H1 (cell line): ENCODE measurements at regions not wholly inside any gene's neighbourhood (a gene's known extent, or its start where the extent isn't known, plus 50 kb on each side); places are given as distances from the start of the nearest gene placed in this dataset.

Source experiments
- CHD2 ChIP-seq: IDR thresholded peaks from 2 replicates; pipeline ENCODE4 v1.6.1; 2012; ENCODE audit warnings: low read length, improper control_type of control experiment
- EZH2 ChIP-seq: fragments of 200-600 bp; sonication (generic); IDR thresholded peaks from 2 replicates; pipeline ENCODE4 v1.7.1; 2012; ENCODE audit warnings: low read depth, mild to moderate bottlenecking, moderate library complexity, low read length, inconsistent platforms; ENCODE audit not compliant: severe bottlenecking
- FOSL1 ChIP-seq: IDR thresholded peaks from 2 replicates; pipeline ENCODE4 v1.6.1; 2011; ENCODE audit warnings: mild to moderate bottlenecking, low read depth, low read length, moderate library complexity; ENCODE audit not compliant: insufficient read depth
- POLR2A ChIP-seq, 2 experiments: IDR thresholded peaks; 1 replicate in 1 of 2; 2 replicates in 1 of 2; pipeline ENCODE4 v1.6.1; 2011; ENCODE audit warnings: low read depth in 2 of 2, low read length in 2 of 2, mild to moderate bottlenecking in 2 of 2; ENCODE audit errors: control extremely low read depth in 1 of 2
- TBP ChIP-seq: IDR thresholded peaks from 2 replicates; pipeline ENCODE4 v1.6.1; 2011; ENCODE audit warnings: low read depth, low read length, improper control_type of control experiment
- TF ChIP-seq, protein P1 (sequence below), 3 experiments: IDR thresholded peaks; 1 replicate in 2 of 3; 2 replicates in 1 of 3; pipeline versions ENCODE4 v1.5.1 to v1.6.1; 2011; ENCODE audit warnings: low read length in 3 of 3, mild to moderate bottlenecking in 3 of 3, inconsistent platforms in 2 of 3, low read depth in 1 of 3, moderate library complexity in 1 of 3; ENCODE audit not compliant: insufficient read depth in 1 of 3; ENCODE audit errors: control extremely low read depth in 1 of 3

DNA sequence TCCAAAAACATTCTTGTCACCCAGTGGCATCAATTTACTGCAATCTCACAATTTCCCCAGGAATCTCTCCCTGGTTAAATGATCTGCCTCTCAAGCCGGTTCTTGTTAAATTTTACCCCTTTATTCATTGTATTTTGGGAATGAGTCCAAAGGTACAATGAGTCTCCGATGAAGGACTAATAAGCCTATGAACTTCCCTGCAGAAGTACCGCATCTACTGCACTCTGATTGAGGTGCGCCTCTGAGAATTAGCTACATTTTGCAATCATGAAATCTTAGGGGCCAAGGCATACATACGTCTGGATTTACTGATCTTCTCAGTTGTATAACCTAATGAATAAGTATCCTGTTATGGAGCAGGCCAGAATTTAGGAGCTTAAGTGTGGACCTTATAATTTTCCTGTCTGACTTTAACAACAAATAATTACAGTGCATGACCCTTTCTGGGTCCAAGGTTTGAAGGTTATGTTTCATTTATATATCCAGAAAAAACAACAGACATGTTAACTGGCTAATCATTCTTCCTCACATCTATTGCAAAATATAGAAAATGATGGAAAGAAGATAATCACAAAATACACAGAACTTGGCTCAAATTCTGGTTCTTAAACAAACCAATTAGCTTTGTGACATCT is 261.8 kb upstream of the NRXN1 start:
- TF ChIP-seq POLR2A (IDR thresholded peaks at IDR 0.05; ENCODE audit: control extremely low read depth in 1 of 2, low read depth in 2 of 2, low read length in 2 of 2) (no peak), CHD2 (no peak), FOSL1 (no peak), TBP (no peak), EZH2 (no peak)
- TF ChIP-seq, protein P1, sequence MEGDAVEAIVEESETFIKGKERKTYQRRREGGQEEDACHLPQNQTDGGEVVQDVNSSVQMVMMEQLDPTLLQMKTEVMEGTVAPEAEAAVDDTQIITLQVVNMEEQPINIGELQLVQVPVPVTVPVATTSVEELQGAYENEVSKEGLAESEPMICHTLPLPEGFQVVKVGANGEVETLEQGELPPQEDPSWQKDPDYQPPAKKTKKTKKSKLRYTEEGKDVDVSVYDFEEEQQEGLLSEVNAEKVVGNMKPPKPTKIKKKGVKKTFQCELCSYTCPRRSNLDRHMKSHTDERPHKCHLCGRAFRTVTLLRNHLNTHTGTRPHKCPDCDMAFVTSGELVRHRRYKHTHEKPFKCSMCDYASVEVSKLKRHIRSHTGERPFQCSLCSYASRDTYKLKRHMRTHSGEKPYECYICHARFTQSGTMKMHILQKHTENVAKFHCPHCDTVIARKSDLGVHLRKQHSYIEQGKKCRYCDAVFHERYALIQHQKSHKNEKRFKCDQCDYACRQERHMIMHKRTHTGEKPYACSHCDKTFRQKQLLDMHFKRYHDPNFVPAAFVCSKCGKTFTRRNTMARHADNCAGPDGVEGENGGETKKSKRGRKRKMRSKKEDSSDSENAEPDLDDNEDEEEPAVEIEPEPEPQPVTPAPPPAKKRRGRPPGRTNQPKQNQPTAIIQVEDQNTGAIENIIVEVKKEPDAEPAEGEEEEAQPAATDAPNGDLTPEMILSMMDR (IDR thresholded peaks at IDR 0.05; ENCODE audit: control extremely low read depth in 1 of 3, insufficient read depth in 1 of 3, low read depth in 1 of 3, low read length in 3 of 3) = no peak
